ENCODE measurements at regions not wholly inside any gene's neighbourhood (a gene's known extent, or its start where the extent isn't known, plus 50 kb on each side); places are given as distances from the start of the nearest gene placed in this dataset.
"Not testable (repeated sequence)": the region's sequence is repeated elsewhere in the genome, so short reads cannot be mapped to it uniquely, and the experiment has no call there.

DNA sequence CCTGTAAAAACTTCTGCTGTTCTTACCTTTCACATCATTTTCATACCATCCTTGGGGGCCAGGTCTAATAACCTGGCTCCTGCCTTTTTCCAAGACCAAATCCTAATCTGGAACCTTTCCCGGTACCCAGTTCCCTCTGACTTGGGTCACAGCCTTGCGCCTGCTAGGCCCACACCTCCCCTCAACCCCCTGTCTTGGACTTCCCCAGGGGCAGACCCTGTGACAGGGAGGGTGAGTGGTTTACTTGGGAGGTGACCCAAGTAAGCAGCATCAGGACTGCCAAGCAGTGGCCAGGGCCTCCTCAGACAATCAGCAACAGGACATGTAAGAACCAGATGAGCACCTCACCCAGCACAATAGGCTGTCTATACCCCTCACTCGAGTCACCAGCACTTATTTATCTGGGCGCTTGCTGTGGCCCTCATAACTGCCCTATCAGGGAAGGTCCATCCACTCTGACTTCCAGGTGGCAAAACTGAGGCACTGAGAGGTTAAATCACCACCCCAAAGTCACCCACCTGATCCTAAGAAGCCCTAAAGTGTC, 124.7 kb downstream of the MATN1 start:
- DNase-seq (ENCODE audit: missing footprints) (no peak), ATAC-seq (no peak)
- intact Hi-C loops (cut with DNase I), result no loop called here

DNA sequence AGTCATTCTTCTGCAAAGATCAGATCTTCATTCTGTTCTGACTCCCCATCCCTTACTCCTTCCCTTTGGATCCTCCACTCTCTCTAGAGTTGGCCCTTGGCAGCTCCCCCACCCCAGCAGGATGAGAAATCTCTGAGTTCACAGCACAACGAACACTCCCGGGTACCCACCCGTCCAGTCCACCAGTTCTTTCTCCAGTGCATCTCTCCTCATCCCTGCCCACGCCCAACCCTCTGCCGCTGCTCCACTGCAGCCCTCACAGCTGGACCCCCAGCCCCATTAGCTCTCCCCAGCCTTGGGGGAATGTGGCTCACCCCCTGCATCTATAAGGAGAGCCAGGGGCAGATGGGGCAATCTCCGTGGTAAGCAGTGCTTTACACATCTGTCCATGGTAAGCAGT, 125.7 kb downstream of the MATN1 start:
- DNase-seq (ENCODE audit: missing footprints) (no peak), ATAC-seq (no peak)
- intact Hi-C loops (cut with DNase I), result no loop called here

GRCh38 chr1:30596891-30597290, 126.5 kb downstream of the MATN1 start:
- intact Hi-C loops (cut with DNase I), result no loop called here
- DNase-seq (ENCODE audit: missing footprints) (no peak), ATAC-seq (no peak)

- ATAC-seq (no peak), DNase-seq (ENCODE audit: missing footprints) (no peak)
- intact Hi-C loops (cut with DNase I), result no loop called here
Observed at GRCh38 chr1:30596470-30596869, 126.9 kb downstream of the MATN1 start.

DNA sequence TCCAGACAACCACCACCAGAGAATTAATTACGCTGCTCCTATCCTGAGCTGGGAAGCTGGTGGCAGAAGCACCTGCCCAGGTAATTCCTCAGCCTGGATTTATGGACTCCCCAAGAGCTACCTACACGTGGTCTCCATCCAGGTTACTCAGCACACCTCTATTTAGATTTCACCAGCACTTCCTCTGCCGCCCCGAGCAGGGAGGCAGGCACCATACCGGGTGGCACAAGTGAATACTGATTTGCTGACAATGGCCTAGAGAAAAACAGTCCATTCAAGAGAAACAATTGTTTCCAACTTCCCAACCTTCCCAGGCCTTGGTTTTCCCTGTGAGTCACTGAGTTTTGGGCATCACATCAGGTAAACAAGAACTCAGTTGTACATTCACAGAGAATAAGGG, 134.3 kb downstream of the MATN1 start:
- DNase-seq (ENCODE audit: missing footprints) (no peak), ATAC-seq (no peak)
- intact Hi-C loops (cut with DNase I), result no loop called here

- no peak for ATAC-seq
- DNase-seq (ENCODE audit: missing footprints), result no peak
- intact Hi-C loops (cut with DNase I), result no loop called here
Observed at GRCh38 chr1:30588311-30589073, 134.9 kb downstream of the MATN1 start.

DNA sequence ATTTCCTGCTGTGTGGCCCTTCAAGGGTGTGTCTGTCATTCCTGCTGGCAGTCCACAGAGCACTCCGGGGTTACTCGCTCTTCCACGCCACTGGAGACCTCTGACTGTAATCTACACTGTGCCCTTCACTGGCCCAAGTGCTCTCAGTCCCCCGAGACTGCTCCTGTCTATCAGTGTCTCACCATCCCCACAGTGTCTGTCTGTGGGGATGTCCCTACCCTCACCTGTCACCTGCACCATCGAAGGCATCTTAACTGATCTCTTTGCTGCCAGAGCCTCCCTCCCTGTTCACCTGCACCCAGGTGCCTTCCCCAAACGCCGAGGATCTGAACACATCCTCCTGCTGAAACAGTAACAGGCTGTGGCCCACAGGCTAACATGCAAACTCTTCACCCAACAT, 136.7 kb downstream of the MATN1 start:
- no peak for DNase-seq (ENCODE audit: missing footprints)
- ATAC-seq, result no peak
- intact Hi-C loops (cut with DNase I), result no loop called here

GRCh38 chr1:30579580-30579979, 143.8 kb downstream of the MATN1 start:
- intact Hi-C loops (cut with DNase I), result no loop called here
- ATAC-seq (no peak), DNase-seq (ENCODE audit: missing footprints) (no peak)

DNA sequence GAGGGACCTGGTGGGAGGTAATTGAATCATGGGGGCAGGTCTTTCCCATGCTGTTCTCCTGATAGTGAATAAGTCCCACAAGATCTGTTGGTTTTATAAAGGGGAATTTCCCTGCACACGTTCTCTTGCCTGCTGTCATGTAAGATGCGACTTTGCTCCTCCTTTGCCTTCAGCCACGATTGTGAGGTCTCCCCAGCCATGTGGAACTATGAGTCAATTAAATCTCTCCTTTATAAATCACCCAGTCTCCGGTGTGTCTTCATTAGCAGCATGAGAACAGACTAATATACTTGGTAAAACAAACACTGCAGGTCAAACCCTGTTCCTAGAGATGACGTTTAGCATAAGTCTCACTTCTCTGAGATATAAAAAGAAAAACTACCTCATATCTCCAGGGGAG, 148.3 kb downstream of the MATN1 start:
- DNase-seq (ENCODE audit: missing footprints) (no peak), ATAC-seq (no peak)
- intact Hi-C loops (cut with DNase I), result no loop called here

GRCh38 chr1:30572192-30572591, 151.2 kb downstream of the MATN1 start:
- intact Hi-C loops (cut with DNase I), result loop anchor here (5.0 kb wide), 1 partner anchor 215 kb away; no protein-coding TSS in a partner anchor
- ATAC-seq (peak; percentile 59), DNase-seq (ENCODE audit: missing footprints) (no peak)

- DNase-seq (ENCODE audit: missing footprints) (no peak), ATAC-seq (no peak)
- intact Hi-C loops (cut with DNase I), result loop anchor here (5.0 kb wide), 1 partner anchor 214 kb away; no protein-coding TSS in a partner anchor
Observed at GRCh38 chr1:30571380-30571779, 152.0 kb downstream of the MATN1 start.

DNA sequence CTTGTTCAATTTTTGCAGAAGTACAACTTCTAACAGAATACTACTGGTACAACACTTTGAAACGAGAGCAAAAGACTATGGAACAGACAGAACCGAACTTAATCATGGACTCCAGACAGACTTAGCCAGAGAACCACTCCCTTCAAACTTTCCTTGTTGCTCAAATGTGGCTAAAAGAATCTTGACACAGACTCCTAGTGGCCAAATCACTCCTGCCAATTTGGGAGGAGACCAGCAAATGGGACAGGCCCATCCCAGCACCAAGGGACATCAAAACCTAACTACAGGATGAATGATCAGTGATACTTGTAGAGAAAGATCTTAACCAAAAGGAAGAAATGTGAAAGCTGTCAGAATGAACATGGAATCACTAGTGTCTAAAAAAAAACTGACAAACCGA, 154.0 kb downstream of the MATN1 start:
- no peak for DNase-seq (ENCODE audit: missing footprints)
- no peak for ATAC-seq
- intact Hi-C loops (cut with DNase I), result no loop called here

DNA sequence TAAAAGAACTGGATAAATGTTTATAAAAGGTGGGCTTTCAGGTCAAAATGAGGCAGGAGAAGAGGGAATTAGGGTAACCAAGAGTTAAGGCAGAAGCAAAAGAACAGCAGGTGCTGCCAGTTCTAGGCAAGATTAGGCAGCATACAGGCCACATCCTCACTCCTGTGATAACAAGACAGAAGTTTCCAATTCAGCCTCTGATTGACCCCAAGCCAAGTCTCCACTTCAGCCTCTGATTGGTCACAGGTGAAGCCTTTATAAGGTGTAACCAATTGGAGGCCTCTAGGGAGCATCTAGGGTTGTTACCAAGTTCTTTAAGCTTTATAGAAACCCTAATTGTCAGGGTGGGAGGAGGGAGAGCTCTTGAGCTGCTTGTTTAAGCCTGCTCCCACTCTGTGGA, 160.8 kb downstream of the MATN1 start:
- ATAC-seq (no peak), DNase-seq (ENCODE audit: missing footprints) (no peak)
- intact Hi-C loops (cut with DNase I), result no loop called here

- intact Hi-C loops (cut with DNase I), result no loop called here
- ATAC-seq (no peak), DNase-seq (ENCODE audit: missing footprints) (no peak)
Observed at GRCh38 chr1:30551603-30552002, 171.8 kb downstream of the MATN1 start.

DNA sequence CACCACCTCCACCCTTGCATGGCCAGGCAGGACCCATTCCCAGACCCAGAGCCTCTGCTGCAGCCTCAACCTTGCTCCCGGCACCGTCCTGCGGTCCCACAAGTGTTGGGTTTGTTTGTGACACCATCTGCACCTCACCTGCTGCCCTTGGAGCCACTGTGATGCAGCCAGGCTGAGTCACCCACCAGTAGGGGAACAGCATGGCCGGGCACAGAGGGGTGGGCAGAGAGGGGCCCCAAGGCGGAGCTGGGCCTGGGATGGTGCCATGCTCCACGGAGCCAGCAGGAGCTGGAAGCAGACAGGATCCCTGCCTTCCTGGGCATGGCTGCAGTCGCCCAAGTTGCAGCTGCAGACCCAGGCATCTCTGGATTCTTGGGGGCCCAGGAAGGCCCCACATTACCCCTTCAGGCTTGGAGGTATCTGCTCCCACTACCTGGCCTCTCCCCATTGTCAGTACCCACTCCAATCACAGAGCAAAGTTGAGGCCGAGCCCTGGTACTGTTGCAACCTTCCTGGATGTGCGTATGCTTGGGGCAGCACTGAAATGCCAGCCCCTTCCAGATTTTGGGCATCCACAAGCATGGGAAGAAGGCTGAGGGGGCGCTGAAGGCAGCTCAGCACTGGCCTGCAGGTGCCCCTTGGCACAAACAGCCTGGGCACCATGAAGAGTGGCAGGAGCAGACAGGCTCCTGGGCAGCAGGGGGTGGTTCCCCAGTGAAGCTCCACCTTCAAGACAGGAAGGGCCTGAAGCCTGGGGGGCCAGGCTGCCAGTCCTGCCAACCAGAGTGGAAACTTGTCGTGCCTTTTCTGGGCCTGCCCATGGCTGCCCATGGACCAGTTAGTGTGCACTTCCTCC, 172.8 kb downstream of the MATN1 start:
- ATAC-seq (no peak), DNase-seq (ENCODE audit: missing footprints) (no peak)
- intact Hi-C loops (cut with DNase I), result no loop called here

DNA sequence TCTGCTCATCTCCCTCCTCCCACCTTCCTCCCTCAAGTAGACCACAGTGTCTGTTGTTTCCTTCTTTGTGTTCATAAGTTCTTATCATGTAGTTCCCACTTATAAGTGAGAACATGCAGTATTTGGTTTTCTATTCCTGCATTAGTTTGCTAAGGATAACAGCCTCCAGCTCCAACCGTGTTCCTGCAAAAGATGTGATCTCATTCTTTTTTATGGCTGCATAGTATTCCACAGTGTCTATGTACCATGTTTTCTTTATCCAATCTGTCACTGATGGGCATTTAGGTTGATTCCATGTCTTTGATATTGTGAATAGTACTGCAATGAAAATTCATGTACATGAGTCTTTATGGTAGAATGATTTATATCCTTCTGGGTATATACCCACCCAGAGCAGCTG, 173.5 kb downstream of the MATN1 start:
- ATAC-seq; DNase-seq (ENCODE audit: missing footprints); intact Hi-C loops (cut with DNase I): not testable (repeated sequence)

- ATAC-seq (no peak), DNase-seq (ENCODE audit: missing footprints) (no peak)
- intact Hi-C loops (cut with DNase I), result no loop called here
Observed at GRCh38 chr1:30548294-30548693, 175.1 kb downstream of the MATN1 start.

DNA sequence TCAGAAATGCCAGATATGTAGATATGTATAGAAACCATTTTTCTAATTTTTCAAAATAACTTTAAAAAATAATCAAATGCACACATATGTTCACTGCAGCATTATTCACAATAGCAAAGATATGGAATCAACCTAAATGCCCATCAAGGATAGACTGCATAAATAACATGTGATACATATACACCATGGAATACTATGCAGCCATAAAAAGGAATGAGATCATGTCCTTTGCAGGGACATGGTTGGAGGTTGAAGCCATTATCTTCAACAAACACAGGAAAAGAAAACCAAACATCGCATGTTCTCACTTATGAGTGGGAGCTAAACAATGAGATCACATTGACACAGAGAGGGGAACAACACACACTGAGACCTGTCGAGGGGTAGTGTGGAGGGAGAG, 176.1 kb downstream of the MATN1 start:
- ATAC-seq; intact Hi-C loops (cut with DNase I); DNase-seq (ENCODE audit: missing footprints): not testable (repeated sequence)

DNA sequence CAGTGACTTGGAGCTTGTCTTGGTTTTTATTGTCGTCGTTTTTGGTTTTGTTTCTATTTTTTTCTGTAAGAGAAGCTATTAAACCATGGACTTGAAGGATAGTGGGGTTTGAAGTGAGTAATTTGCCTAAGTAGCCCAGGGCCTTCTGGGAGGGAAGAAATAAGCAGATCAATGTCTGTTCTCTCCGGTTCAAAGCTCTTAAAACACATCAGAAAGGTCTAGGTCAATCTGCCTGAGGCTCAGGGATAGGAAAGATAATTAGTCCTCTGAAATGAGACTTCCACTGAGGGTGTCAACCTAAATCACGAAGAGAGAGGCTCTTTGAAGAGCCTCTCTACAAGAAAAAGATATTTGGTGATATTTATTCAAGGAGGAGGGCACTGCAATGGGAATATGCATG, 178.0 kb downstream of the MATN1 start:
- ATAC-seq (no peak), DNase-seq (ENCODE audit: missing footprints) (no peak)
- intact Hi-C loops (cut with DNase I), result no loop called here
